Activated T-helper 1 cell treated with Interleukin-2 at 50 U/mL for 16 hours (primary cell): ENCODE measurements at regions not wholly inside any gene's neighbourhood (a gene's known extent, or its start where the extent isn't known, plus 50 kb on each side); places are given as distances from the start of the nearest gene placed in this dataset.
"Not testable (repeated sequence)": the region's sequence is repeated elsewhere in the genome, so short reads cannot be mapped to it uniquely, and the experiment has no call there.

Source experiments
- DNase-seq: peaks from one replicate; pipeline ENCODE4 v3.0.0-alpha.2; 2020; ENCODE audit warnings: low read depth

- no peak for DNase-seq
Observed at GRCh38 chr3:177902876-177903275, 633.4 kb upstream of the KCNMB2 start.

GRCh38 chr3:177904621-177905020 is 631.6 kb upstream of the KCNMB2 start:
- DNase-seq: no peak

DNA sequence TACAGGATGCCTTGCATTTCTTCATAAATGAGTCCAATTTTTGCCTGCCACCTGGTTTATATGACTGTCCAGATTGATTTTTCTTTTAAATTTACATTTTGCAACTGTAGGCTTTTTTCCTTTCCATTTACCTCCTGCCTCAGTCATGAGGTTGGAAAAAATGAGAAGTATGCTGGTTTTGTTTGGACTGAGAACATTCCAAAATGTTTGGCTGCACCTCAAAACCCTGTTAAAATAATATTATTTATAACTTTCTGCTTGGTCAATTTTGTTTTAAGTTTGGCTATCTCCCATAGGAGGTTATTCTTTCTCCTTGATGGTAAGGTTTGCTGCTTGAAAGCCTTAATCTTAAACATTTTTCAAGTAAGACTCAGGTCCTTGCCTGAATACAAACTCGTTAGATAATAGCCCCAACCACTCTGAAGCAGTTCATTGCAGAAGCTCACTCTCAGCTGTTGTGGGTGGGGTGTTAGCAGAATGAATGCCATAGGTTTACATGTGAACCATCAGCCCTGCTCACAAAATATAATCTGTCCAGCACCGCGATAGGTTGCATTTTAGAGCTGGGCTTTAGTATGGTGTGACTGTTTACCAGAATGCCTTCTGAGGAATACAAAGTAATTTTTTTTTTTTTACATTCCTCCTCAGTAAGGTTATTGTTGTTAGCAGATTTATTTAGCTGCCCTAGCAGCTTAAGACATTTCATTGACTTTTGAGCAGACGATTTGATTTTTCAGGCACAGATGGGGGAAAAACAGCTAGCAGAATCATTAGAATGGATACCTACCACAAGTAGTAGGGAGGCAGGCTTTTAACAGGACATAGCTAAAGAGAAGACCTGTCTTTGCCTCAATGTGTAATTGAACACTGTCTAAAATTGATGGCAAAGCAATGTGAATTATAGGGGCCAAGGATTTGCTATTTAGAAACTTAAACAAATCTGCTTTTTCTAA is 630.8 kb upstream of the KCNMB2 start:
- no peak for DNase-seq

DNA sequence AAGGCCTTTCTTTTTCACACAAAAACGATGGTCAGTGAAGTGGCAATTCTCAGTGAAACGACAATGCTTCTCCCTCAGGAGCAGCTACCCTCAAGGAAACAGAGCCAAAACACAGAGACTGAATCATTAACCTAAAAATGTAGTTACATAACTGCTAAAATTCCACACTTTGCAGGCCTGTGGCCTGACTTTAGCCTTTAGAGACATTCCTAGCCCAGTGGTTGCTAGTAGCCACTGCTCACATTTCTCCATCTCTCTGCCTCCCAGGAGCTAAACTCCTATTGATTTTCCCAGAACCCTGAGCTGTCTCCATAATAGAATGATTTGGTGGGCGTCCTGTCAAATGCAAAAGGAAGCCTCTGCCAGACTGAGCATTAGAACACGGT is 630.1 kb upstream of the KCNMB2 start:
- no peak for DNase-seq

GRCh38 chr3:177906578-177907229 is 629.5 kb upstream of the KCNMB2 start:
- no peak for DNase-seq

- not testable (repeated sequence) for DNase-seq
Observed at GRCh38 chr3:177909530-177909929, 626.7 kb upstream of the KCNMB2 start.

DNA sequence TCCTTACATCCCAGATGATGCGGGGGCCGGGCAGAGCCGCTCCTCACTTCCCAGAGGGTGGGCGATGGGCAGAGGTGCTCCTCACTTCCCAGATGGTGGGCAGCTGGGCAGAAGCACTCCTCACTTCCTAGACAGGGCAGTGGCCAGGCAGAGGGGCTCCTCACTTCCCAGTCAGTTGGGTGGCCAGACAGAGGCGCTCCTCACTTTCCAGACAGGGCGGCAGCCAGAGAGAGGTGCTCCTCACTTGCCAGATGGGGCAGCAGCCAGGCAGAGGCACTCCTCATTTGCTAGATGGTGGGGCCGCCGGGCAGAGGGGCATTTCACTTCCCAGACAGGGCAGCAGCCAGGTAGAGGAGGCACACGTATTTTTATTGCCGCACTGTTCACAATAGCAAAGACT is 622.0 kb upstream of the KCNMB2 start:
- DNase-seq: no peak

GRCh38 chr3:177916461-177916860 is 619.8 kb upstream of the KCNMB2 start:
- no peak for DNase-seq

DNA sequence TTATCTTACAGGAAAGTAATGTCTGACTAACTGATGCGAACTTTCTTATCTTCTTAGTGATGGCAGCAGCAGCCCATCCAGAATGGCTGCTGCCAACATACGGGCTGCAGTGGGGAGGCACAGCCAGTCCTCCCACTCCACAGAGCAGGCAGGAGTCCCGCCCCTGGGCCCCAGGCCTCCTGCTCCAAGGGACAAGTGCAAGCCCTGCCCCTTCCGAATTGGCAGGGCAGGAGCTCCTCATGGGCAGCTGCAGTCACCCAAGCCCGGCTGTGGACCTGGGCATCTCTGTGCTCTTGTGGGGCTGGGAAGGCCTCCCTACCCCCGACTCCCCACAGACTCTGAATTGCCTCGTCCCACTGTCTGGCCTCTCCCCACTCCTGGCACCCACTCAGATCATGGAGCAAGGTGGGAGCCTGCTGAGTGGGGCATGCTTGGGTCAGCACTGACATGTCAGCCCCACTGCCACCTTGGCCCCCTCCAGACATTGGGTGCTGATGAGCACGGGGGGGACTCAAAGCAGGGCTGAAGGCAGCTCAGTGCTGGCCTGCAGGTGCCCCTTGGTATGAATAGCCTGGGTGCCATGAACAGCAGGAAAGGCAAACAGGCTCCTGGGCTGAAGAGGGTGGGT is 618.9 kb upstream of the KCNMB2 start:
- no peak for DNase-seq

DNA sequence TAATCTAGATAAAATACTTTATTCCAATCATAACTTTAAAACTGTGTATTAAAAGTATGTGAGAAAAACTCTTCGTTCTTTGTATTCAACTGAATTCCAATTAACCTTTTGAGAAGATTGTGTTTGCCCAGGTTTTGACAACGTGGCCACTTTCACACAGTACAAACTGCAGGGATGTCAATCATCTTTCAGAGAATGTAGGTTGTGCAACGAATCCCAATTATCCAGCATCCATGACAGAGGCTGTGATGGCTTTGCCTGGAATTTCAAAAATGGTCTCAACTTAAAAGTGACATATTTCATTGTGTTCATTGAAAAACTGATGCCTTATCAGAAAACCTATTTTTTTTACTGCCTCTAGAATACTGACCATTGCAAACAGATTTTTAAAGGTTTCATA is 615.1 kb upstream of the KCNMB2 start:
- no peak for DNase-seq

GRCh38 chr3:177924261-177924660 is 612.0 kb upstream of the KCNMB2 start:
- no peak for DNase-seq

DNA sequence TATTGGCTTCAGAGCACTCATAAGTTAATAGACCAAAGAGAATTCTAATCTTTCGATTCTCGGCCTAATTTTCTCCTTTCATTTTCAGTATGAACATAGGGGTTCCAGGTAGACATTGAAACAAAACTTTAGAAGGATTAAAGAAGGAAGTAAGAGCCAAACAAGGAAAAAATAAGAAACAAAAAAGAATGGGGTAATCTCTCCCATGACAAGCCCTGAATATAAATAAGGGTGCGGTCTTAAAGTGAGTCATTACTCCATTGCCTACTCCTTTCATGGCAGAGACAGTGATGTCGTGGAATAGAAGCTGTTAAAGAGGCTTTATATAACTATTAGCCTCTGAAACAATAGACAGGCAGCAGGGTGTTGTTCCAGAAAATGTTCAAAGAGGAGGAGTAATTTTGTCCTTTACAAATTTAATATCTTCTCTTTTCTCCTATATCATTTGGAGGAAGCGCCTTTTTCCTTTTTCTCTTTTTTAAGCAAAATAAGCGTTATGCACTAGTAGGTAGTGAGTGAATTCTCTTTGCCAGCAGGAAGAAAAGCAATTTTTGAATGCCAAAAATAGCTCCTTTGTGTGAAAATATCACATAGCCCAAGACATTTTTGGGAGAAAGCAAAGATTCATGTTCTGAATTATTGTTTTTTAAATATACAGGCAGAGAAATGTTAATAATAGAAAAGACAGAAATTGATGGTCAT is 607.9 kb upstream of the KCNMB2 start:
- no peak for DNase-seq

DNA sequence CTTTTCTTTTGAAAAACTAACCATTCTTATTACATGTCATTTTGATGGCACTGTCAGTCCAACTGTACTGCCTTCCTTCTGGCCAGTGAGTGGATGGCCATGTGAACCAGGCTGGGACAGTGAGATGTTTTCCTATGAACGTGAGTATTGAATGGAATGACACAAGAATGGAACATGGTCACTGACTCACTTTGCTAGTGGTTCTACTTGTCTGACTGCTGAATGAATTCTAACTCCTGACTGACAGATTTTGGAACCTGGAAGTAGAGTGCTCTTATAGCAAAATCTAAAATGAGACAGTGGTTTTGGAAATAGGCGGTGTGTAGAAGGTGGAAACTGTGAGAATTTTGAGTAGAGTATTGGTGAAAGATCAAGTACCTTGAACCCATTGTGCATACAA is 606.9 kb upstream of the KCNMB2 start:
- DNase-seq: no peak

GRCh38 chr3:177930771-177931170 is 605.5 kb upstream of the KCNMB2 start:
- no peak for DNase-seq

DNA sequence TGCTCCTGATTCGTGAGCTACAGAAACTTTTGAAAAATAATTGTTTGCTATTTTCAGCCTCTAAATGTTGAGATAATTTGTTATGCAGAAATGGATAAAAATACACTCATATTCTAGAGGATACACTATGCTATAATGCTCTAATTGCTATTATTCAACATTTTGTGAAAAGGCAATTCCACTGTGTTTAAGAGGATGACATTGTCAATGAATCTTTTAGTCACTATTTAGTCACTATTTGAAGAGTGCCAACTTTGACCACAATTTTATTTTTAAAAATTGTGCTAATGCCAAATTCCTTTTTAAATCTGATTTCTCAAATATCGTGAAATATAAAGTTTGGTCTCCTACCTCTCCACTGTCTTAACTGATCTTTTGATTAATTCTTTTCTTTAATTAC is 604.9 kb upstream of the KCNMB2 start:
- DNase-seq: no peak

DNA sequence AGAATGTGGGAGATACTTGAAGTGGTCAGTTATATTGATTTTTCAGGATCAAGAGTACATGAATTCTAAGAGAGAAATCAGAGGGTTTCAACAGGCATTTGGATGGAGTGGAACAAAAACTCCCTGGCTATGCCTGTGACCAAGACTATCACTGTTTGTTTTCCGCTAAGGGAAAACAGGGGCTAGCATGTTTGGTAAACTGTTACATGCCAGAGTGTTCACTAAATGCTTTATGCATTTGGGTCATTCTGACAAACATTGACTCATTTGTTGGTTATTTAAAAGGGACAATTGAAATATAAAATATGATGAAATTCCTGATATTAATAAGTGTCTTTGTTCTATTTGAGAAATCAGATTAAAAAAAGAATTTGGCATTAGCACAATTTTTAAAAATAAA is 603.9 kb upstream of the KCNMB2 start:
- DNase-seq: no peak

DNA sequence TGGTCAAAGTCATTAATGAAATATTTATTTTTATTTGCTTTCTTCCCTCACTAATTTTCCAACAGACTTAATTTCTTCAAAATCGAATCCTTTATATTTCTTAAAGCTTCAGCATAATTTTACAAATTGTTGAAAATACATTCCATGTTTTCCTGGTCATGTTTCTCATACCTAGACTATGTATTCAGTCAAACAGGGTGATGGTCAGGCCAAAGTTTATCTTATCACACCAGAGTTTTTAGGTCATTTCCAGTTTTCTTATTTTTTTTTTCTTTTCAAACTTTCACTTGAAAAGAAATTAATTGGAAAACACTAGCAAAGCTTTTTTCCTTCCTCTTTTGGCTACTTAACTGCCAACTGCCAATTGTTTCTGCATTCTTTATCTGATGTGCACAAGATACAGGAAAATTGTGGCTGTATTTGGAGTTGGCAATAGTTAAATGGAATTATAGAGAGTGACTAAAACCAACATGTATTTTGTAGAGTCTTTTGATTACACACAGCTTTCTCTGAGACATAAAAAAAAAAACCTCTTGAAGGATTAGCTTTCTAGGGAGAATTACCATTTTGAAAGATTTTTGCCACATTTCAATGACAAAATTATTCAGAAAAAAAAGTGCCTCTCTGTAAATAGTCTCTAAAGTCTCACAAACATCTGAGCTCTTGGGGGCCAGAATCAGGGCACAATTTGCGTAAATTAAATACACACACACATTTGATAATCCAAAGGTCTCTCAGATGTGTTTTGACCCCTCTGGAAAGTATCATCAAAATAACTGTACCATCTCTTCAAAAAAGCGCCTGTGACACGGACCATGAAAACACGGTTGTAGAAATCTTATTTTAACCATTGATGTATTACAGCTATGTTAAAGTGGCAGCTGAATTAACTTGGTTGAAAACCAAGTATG is 603.2 kb upstream of the KCNMB2 start:
- no peak for DNase-seq

DNA sequence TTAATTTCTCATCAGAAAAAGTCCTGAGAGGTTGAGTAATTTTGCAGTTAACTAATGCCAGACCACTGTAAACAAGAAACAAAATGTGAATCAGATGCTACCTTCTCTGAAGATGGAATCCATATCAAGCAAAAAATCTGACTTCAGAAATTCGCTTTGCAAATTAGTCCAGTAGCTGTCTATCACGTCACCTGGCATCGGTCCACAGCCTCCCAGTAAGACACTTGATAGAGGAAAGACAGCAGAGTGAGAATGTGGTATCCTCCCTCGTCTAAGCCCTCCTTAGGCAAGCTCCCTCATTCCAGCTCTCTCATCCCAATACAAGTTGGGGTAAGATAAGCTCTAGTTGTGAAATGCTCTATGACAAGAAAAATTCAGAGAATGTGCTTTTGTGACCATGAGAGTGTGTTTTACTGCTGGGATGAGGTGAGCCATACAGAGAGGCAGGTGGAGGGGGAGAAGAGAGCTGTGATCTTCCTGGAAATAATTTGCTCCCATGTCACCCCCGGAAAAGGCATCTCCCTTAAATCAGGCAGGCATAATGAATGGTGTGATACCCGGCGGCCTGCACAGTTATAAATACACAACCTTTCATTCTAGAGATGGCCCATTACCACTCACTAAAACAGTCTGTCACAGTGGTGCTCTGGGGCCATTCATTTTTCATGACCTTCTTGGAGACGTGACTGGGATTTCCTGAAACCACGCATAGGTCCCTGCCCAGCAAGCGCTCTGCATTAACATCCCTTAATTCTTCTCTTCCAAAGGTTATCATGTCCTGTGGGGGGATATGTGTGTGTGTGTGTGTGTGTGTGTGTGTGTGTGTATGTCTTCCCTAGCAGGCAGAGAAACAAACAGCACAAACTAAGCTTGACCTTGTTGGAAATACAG is 602.0 kb upstream of the KCNMB2 start:
- no peak for DNase-seq

DNA sequence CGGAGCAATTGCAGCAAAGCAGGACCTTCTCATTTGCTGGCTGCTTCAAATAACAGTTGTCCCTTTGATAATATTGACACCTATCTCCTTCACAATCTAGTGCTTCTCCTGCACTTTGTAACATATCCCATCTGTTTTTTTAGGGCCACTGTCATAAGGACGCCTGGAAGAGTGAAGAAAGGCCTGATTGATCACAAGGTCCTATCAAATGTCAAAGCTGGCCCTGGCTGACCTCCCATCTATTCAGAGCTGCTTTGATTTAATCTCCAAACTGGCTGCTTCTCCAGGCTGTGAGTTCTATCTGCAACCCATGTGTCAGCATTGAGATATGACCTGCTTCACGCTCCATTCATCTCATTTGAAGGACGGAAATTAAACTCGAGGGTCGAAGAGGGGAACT is 601.2 kb upstream of the KCNMB2 start:
- no peak for DNase-seq

GRCh38 chr3:177936721-177937120 is 599.5 kb upstream of the KCNMB2 start:
- no peak for DNase-seq
